ENCODE measurements at regions not wholly inside any gene's neighbourhood (a gene's known extent, or its start where the extent isn't known, plus 50 kb on each side); places are given as distances from the start of the nearest gene placed in this dataset.
"Not testable (repeated sequence)": the region's sequence is repeated elsewhere in the genome, so short reads cannot be mapped to it uniquely, and the experiment has no call there.

- Mint-ChIP-seq H3K4me1 (ENCODE audit: low read depth) (no peaks in the 10 kb centered on the region), H3K27ac (no peak overlapping the region), H3K4me3 (no peak overlapping the region), H3K27me3 (ENCODE audit: low read depth) (no peaks in the 10 kb centered on the region), H3K36me3 (ENCODE audit: low read depth) (no peaks in the 10 kb centered on the region), H3K9me3 (peaks cover 7% of the 10 kb centered on the region)
- intact Hi-C loops (cut with micrococcal nuclease): no loop called here
- DNase-seq: no peak
- CTCF ChIA-PET: no interaction called here
These were observed 306.2 kb upstream of the ELAVL2 start for GRCh38 chr9:24132244-24132643.

- peaks cover 4% of the 10 kb centered on the region for H3K9me3 Mint-ChIP-seq
- no peak overlapping the region for H3K4me3 Mint-ChIP-seq
- no peak overlapping the region for H3K27ac Mint-ChIP-seq
- H3K27me3 Mint-ChIP-seq (ENCODE audit: low read depth): no peaks in the 10 kb centered on the region
- no peaks in the 10 kb centered on the region for H3K36me3 Mint-ChIP-seq (ENCODE audit: low read depth)
- intact Hi-C loops (cut with micrococcal nuclease): no loop called here
- CTCF ChIA-PET: no interaction called here
- no peak for DNase-seq
- no peaks in the 10 kb centered on the region for H3K4me1 Mint-ChIP-seq (ENCODE audit: low read depth)
These were observed 301.5 kb upstream of the ELAVL2 start for GRCh38 chr9:24127519-24127918.

- DNase-seq: no peak
- Mint-ChIP-seq H3K4me3 (no peak overlapping the region), H3K27ac (no peak overlapping the region), H3K9me3 (peaks cover 12% of the 10 kb centered on the region), H3K27me3 (ENCODE audit: low read depth) (no peaks in the 10 kb centered on the region), H3K36me3 (ENCODE audit: low read depth) (no peaks in the 10 kb centered on the region), H3K4me1 (ENCODE audit: low read depth) (no peaks in the 10 kb centered on the region)
- CTCF ChIA-PET: no interaction called here
- intact Hi-C loops (cut with micrococcal nuclease): no loop called here
These were observed 292.1 kb upstream of the ELAVL2 start for GRCh38 chr9:24118190-24118589.

GRCh38 chr9:24096756-24097155 lies 270.7 kb upstream of the ELAVL2 start:
- CTCF ChIA-PET: no interaction called here
- no peaks in the 10 kb centered on the region for H3K4me1 Mint-ChIP-seq (ENCODE audit: low read depth)
- no peaks in the 10 kb centered on the region for H3K27me3 Mint-ChIP-seq (ENCODE audit: low read depth)
- H3K27ac Mint-ChIP-seq: no peak overlapping the region
- no peak overlapping the region for H3K4me3 Mint-ChIP-seq
- no peak for DNase-seq
- intact Hi-C loops (cut with micrococcal nuclease): no loop called here
- H3K36me3 Mint-ChIP-seq (ENCODE audit: low read depth): no peaks in the 10 kb centered on the region
- H3K9me3 Mint-ChIP-seq: peaks cover 15% of the 10 kb centered on the region

GRCh38 chr9:24095246-24095645 lies 269.2 kb upstream of the ELAVL2 start:
- Mint-ChIP-seq H3K9me3 (peaks cover 13% of the 10 kb centered on the region), H3K27me3 (ENCODE audit: low read depth) (no peaks in the 10 kb centered on the region), H3K27ac (no peak overlapping the region), H3K4me3 (no peak overlapping the region), H3K4me1 (ENCODE audit: low read depth) (no peaks in the 10 kb centered on the region), H3K36me3 (ENCODE audit: low read depth) (no peaks in the 10 kb centered on the region)
- intact Hi-C loops (cut with micrococcal nuclease): no loop called here
- CTCF ChIA-PET: no interaction called here
- DNase-seq: no peak

- Mint-ChIP-seq H3K9me3 (peaks cover 29% of the 10 kb centered on the region), H3K36me3 (ENCODE audit: low read depth) (no peaks in the 10 kb centered on the region), H3K4me3 (no peak overlapping the region), H3K27ac (no peak overlapping the region), H3K4me1 (ENCODE audit: low read depth) (no peaks in the 10 kb centered on the region), H3K27me3 (ENCODE audit: low read depth) (no peaks in the 10 kb centered on the region)
- DNase-seq: no peak
- intact Hi-C loops (cut with micrococcal nuclease): no loop called here
- CTCF ChIA-PET: interaction anchor here (0.6 kb wide), 1 partner anchor 52 kb away, joined by 3 read pairs; no protein-coding TSS in a partner anchor
These were observed 264.5 kb upstream of the ELAVL2 start for GRCh38 chr9:24090566-24090965.

- H3K27me3 Mint-ChIP-seq (ENCODE audit: low read depth): no peaks in the 10 kb centered on the region
- CTCF ChIA-PET: no interaction called here
- no peaks in the 10 kb centered on the region for H3K4me1 Mint-ChIP-seq (ENCODE audit: low read depth)
- H3K4me3 Mint-ChIP-seq: no peak overlapping the region
- peaks cover 15% of the 10 kb centered on the region for H3K9me3 Mint-ChIP-seq
- no peak for DNase-seq
- H3K36me3 Mint-ChIP-seq (ENCODE audit: low read depth): no peaks in the 10 kb centered on the region
- no peak overlapping the region for H3K27ac Mint-ChIP-seq
- intact Hi-C loops (cut with micrococcal nuclease): no loop called here
These were observed 247.6 kb upstream of the ELAVL2 start for GRCh38 chr9:24073666-24074065.

GRCh38 chr9:24073007-24073592 lies 247.1 kb upstream of the ELAVL2 start:
- intact Hi-C loops (cut with micrococcal nuclease): no loop called here
- H3K4me1 Mint-ChIP-seq (ENCODE audit: low read depth): no peaks in the 10 kb centered on the region
- no peaks in the 10 kb centered on the region for H3K27me3 Mint-ChIP-seq (ENCODE audit: low read depth)
- no peak overlapping the region for H3K4me3 Mint-ChIP-seq
- DNase-seq: no peak
- CTCF ChIA-PET: no interaction called here
- no peak overlapping the region for H3K27ac Mint-ChIP-seq
- peaks cover 15% of the 10 kb centered on the region for H3K9me3 Mint-ChIP-seq
- H3K36me3 Mint-ChIP-seq (ENCODE audit: low read depth): no peaks in the 10 kb centered on the region

GRCh38 chr9:24071716-24072115 lies 245.7 kb upstream of the ELAVL2 start:
- no peaks in the 10 kb centered on the region for H3K4me1 Mint-ChIP-seq (ENCODE audit: low read depth)
- CTCF ChIA-PET: interaction anchor here (0.6 kb wide), 1 partner anchor 212 kb away, joined by 4 read pairs; no protein-coding TSS in a partner anchor
- intact Hi-C loops (cut with micrococcal nuclease): no loop called here
- peaks cover 19% of the 10 kb centered on the region for H3K9me3 Mint-ChIP-seq
- no peaks in the 10 kb centered on the region for H3K27me3 Mint-ChIP-seq (ENCODE audit: low read depth)
- H3K4me3 Mint-ChIP-seq: no peak overlapping the region
- no peaks in the 10 kb centered on the region for H3K36me3 Mint-ChIP-seq (ENCODE audit: low read depth)
- no peak overlapping the region for H3K27ac Mint-ChIP-seq
- no peak for DNase-seq

- no peaks in the 10 kb centered on the region for H3K4me1 Mint-ChIP-seq (ENCODE audit: low read depth)
- no peaks in the 10 kb centered on the region for H3K27me3 Mint-ChIP-seq (ENCODE audit: low read depth)
- no peak for DNase-seq
- CTCF ChIA-PET: interaction anchor here (0.6 kb wide), 1 partner anchor 213 kb away, joined by 4 read pairs; no protein-coding TSS in a partner anchor
- H3K4me3 Mint-ChIP-seq: no peak overlapping the region
- H3K36me3 Mint-ChIP-seq (ENCODE audit: low read depth): no peaks in the 10 kb centered on the region
- no peak overlapping the region for H3K27ac Mint-ChIP-seq
- peaks cover 16% of the 10 kb centered on the region for H3K9me3 Mint-ChIP-seq
- intact Hi-C loops (cut with micrococcal nuclease): no loop called here
These were observed 245.1 kb upstream of the ELAVL2 start for GRCh38 chr9:24071091-24071490.

- H3K27ac Mint-ChIP-seq; H3K27me3 Mint-ChIP-seq (ENCODE audit: low read depth); H3K4me1 Mint-ChIP-seq (ENCODE audit: low read depth); H3K36me3 Mint-ChIP-seq (ENCODE audit: low read depth); CTCF ChIA-PET; DNase-seq; intact Hi-C loops (cut with micrococcal nuclease); H3K4me3 Mint-ChIP-seq: not testable (repeated sequence)
- H3K9me3 Mint-ChIP-seq: peaks cover 12% of the 10 kb centered on the region
These were observed 241.1 kb upstream of the ELAVL2 start for GRCh38 chr9:24067107-24067506.

- Mint-ChIP-seq H3K4me3 (no peak overlapping the region), H3K27ac (no peak overlapping the region), H3K27me3 (ENCODE audit: low read depth) (no peaks in the 10 kb centered on the region), H3K4me1 (ENCODE audit: low read depth) (no peaks in the 10 kb centered on the region), H3K36me3 (ENCODE audit: low read depth) (no peaks in the 10 kb centered on the region), H3K9me3 (peaks cover 7% of the 10 kb centered on the region)
- intact Hi-C loops (cut with micrococcal nuclease): no loop called here
- CTCF ChIA-PET: no interaction called here
- DNase-seq: no peak
These were observed 233.6 kb upstream of the ELAVL2 start for GRCh38 chr9:24059651-24060050.

GRCh38 chr9:24051587-24051986 lies 225.5 kb upstream of the ELAVL2 start:
- Mint-ChIP-seq H3K4me3 (no peak overlapping the region), H3K27ac (no peak overlapping the region), H3K36me3 (ENCODE audit: low read depth) (peaks cover 1% of the 10 kb centered on the region), H3K27me3 (ENCODE audit: low read depth) (no peaks in the 10 kb centered on the region), H3K9me3 (peaks cover 21% of the 10 kb centered on the region), H3K4me1 (ENCODE audit: low read depth) (no peaks in the 10 kb centered on the region)
- no peak for DNase-seq
- intact Hi-C loops (cut with micrococcal nuclease): no loop called here
- CTCF ChIA-PET: no interaction called here

Data from activated naive CD4-positive, alpha-beta T cell treated with anti-CD3 and anti-CD28 coated beads for 36 hours (primary cell).